ENCODE measurements at regions not wholly inside any gene's neighbourhood (a gene's known extent, or its start where the extent isn't known, plus 50 kb on each side); places are given as distances from the start of the nearest gene placed in this dataset.

DNA sequence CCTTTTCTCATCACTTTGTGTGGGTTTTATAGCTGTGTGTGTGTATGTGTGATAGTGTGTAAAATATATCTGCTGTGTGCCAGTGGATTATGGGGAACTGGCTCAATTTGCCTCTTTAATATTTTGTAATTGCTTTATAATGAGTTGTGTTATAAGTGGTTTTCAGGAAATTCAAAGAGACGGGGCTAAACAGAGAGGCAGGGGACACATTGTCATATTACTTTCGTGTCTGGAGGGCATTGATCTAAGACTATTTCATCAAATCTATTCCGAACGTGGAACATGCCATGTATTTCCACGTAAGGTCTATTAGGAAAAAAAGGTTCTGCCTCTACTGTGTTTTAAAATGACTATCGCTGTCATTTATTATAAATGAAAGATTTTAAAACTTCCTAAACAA lies 793.2 kb upstream of the TMEM132C start:
- Histone ChIP-seq H3K9me3 (peaks cover 0 to 5% (median 0%) of the 10 kb centered on the region in 4 donors), H3K27me3 (no peaks in the 10 kb centered on the region), H3K27ac (no peak overlapping the region), H3K4me1 (no peaks in the 10 kb centered on the region), H3K4me3 (no peak overlapping the region), H3K36me3 (no peaks in the 10 kb centered on the region)
- WGBS, 5 donors, result 76 to 92% (median 80%) methylated on average over 6 of the region's 6 CpGs
- no peak for TF ChIP-seq POLR2AphosphoS5 (IDR thresholded peaks at IDR 0.05)
- no peak for TF ChIP-seq EP300 (IDR thresholded peaks at IDR 0.05)
- TF ChIP-seq, protein P1, sequence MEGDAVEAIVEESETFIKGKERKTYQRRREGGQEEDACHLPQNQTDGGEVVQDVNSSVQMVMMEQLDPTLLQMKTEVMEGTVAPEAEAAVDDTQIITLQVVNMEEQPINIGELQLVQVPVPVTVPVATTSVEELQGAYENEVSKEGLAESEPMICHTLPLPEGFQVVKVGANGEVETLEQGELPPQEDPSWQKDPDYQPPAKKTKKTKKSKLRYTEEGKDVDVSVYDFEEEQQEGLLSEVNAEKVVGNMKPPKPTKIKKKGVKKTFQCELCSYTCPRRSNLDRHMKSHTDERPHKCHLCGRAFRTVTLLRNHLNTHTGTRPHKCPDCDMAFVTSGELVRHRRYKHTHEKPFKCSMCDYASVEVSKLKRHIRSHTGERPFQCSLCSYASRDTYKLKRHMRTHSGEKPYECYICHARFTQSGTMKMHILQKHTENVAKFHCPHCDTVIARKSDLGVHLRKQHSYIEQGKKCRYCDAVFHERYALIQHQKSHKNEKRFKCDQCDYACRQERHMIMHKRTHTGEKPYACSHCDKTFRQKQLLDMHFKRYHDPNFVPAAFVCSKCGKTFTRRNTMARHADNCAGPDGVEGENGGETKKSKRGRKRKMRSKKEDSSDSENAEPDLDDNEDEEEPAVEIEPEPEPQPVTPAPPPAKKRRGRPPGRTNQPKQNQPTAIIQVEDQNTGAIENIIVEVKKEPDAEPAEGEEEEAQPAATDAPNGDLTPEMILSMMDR (IDR thresholded peaks at IDR 0.05), result no peak
- no peak for TF ChIP-seq POLR2A (IDR thresholded peaks at IDR 0.05)
- intact Hi-C loops (cut with DNase I; ENCODE audit: low total_unique reads), result no loop called here
- DNase-seq, result no peak

DNA sequence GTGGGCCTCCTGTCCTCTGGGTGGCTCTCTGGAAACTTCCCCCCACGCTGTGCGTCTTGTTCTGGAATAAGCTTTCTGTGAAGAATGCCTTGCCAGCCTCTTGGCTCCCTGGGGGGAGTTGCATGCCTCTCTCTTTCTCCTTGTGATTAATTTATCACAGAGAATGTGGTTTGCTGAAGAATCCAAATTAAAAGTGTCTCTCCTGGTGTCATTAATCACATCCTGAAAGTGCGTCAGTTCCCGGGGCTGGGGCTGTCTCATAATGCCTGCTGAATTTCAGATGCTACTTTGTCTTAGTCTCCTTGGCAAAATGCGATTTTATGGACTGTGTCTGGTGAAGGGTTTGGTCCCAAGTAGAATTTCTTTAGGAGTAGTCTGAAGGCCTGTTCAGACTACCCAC lies 787.7 kb upstream of the TMEM132C start:
- no peaks in the 10 kb centered on the region for H3K36me3 ChIP-seq
- intact Hi-C loops (cut with DNase I; ENCODE audit: low total_unique reads), result no loop called here
- 71 to 83% (median 79%) methylated on average over 5 of the region's 5 CpGs for WGBS, 5 donors
- no peak overlapping the region for H3K4me3 ChIP-seq
- no peaks in the 10 kb centered on the region for H3K4me1 ChIP-seq
- peaks cover 0 to 3% (median 0%) of the 10 kb centered on the region in 4 donors for H3K9me3 ChIP-seq
- TF ChIP-seq POLR2A (IDR thresholded peaks at IDR 0.05) (no peak), POLR2AphosphoS5 (IDR thresholded peaks at IDR 0.05) (no peak), EP300 (IDR thresholded peaks at IDR 0.05) (no peak)
- TF ChIP-seq, protein P1 (IDR thresholded peaks at IDR 0.05), result no peak
- no peak overlapping the region for H3K27ac ChIP-seq
- H3K27me3 ChIP-seq, result no peaks in the 10 kb centered on the region
- DNase-seq, result no peak

DNA sequence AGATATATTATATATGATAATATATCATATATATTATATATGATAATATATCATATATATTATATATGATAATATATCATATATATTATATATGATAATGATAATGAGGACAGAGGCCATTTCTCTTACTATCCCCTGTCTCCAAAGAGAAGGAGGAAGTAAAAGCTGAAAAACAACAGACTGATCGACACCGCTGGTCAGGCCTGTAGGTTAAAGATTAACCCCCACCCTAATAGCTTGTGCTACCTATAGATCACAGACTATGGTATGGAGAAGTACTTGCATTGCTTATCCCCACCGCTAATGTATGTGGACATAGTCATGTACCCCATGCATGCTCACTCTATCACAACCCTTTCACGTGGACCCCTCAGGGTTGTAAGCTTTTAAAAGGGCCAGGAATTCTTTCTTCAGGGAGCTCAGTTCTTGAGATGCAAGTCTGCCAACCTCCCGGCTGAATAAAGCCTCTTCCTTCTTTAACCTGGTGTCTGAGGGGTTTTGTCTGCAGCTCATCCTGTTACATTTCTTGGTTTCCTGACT lies 786.1 kb upstream of the TMEM132C start:
- H3K9me3 ChIP-seq, result peaks cover 0 to 3% (median 0%) of the 10 kb centered on the region in 4 donors
- H3K4me3 ChIP-seq, result no peak overlapping the region
- no peaks in the 10 kb centered on the region for H3K27me3 ChIP-seq
- no peak for DNase-seq
- 58 to 83% (median 63%) methylated on average over 5 of the region's 5 CpGs for WGBS, 5 donors
- no peaks in the 10 kb centered on the region for H3K4me1 ChIP-seq
- H3K36me3 ChIP-seq, result no peaks in the 10 kb centered on the region
- TF ChIP-seq POLR2AphosphoS5 (IDR thresholded peaks at IDR 0.05) (no peak), EP300 (IDR thresholded peaks at IDR 0.05) (no peak), POLR2A (IDR thresholded peaks at IDR 0.05) (no peak)
- TF ChIP-seq, protein P1 (IDR thresholded peaks at IDR 0.05), result no peak
- no peak overlapping the region for H3K27ac ChIP-seq
- intact Hi-C loops (cut with DNase I; ENCODE audit: low total_unique reads), result no loop called here

DNA sequence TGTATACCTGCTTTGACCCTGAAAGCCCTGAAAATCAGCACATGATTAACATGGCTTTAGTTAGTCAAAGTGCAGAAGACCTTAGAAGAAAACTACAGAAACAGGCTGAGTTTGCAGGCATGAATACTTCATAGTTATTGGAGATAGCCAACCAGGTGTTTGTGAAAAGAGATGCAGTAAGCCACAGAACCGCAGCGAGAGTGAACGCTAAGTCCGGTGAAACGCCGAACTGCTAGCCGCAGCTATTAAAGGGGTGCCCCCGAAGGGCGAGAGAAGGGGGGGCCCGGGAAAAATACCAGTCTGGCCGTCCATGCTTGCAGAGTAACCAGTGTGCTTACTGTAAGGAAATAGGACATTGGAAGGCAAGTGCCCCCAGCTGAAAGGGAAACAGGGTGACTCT lies 784.0 kb upstream of the TMEM132C start:
- Histone ChIP-seq H3K4me3 (no peak overlapping the region), H3K9me3 (peaks cover 0 to 3% (median 0%) of the 10 kb centered on the region in 4 donors), H3K4me1 (no peaks in the 10 kb centered on the region), H3K27ac (no peak overlapping the region), H3K27me3 (no peaks in the 10 kb centered on the region), H3K36me3 (no peaks in the 10 kb centered on the region)
- no peak for TF ChIP-seq EP300 (IDR thresholded peaks at IDR 0.05)
- no peak for TF ChIP-seq POLR2AphosphoS5 (IDR thresholded peaks at IDR 0.05)
- no peak for TF ChIP-seq POLR2A (IDR thresholded peaks at IDR 0.05)
- TF ChIP-seq, protein P1 (IDR thresholded peaks at IDR 0.05), result no peak
- no peak for DNase-seq
- intact Hi-C loops (cut with DNase I; ENCODE audit: low total_unique reads), result no loop called here
- 92 to 97% (median 94%) methylated on average over 11 of the region's 11 CpGs for WGBS, 5 donors

Data from stomach (tissue), 8 donors.